Skeletal muscle satellite cell (primary cell): ENCODE measurements at regions not wholly inside any gene's neighbourhood (a gene's known extent, or its start where the extent isn't known, plus 50 kb on each side); places are given as distances from the start of the nearest gene placed in this dataset.
A peak's percentile ranks its signal among the peaks of the same experiment; 100 is the strongest.

ENCODE experiments used
- H3K27me3 ChIP-seq: 2 replicates; pipeline ENCODE4 v1.7.0; 2013; ENCODE audit warnings: low read length; ENCODE audit not compliant: control insufficient read depth, insufficient read depth
- H3K36me3 ChIP-seq: 2 replicates; pipeline ENCODE4 v1.7.0; 2013; ENCODE audit warnings: mild to moderate bottlenecking, control low read depth, low read length; ENCODE audit not compliant: insufficient read depth
- H3K4me1 ChIP-seq: 2 replicates; pipeline ENCODE4 v1.7.0; 2013; ENCODE audit warnings: low read length; ENCODE audit not compliant: control insufficient read depth, insufficient read depth
- H3K4me2 ChIP-seq: 2 replicates; pipeline ENCODE4 v1.7.0; 2013; ENCODE audit warnings: mild to moderate bottlenecking, low read length
- H3K4me3 ChIP-seq: 2 replicates; pipeline ENCODE4 v1.7.0; 2013; ENCODE audit warnings: low read length
- H3K9ac ChIP-seq: 2 replicates; pipeline ENCODE4 v1.7.0; 2013; ENCODE audit warnings: mild to moderate bottlenecking, low read depth, low read length, moderate library complexity
- H3K9me3 ChIP-seq: replicated peaks from 2 replicates; pipeline ENCODE4 v1.7.0; 2013; ENCODE audit warnings: mild to moderate bottlenecking, control low read depth, low read length

DNA sequence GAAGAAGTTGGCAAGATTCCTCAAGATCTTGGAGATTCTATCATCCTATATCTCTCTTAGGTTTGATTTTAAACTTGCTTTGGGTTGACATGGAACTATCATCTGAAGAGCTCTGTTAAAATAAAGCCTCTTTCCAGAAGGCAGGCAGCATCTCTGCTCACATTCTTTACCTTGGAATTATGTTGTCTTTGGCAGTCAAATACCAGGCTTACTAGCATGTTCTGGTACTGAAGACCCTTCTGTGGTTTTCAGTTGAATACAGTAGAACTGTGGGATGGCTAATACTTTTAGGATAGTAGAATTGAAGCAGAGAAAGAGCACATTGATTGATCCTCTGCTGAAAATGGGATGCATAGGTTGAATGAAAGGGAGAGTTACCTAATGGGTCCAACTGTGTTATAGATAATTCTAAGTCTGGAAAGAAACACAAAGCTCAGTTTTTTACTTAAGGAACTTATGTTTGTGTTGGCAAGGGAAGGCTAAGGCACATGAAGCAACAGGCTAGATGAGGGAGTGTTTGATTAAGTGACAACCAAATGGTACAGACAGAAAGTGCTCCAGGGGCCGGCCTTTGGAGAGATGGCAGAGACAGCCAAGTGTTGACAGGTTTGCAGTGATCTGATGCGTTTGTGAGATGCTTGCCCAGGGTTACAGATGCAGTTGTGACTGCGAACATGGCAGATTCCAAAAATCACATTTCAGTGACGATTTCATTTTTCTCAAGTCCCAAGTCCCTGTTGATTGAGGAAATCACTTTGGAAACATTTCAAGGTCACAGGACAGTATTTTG lies 397.9 kb downstream of the MEIS1 start:
- no peak overlapping the region for H3K4me2 ChIP-seq
- H3K36me3 ChIP-seq: no peaks in the 10 kb centered on the region
- H3K9me3 ChIP-seq: no peaks in the 10 kb centered on the region
- H3K4me3 ChIP-seq: no peak overlapping the region
- H3K9ac ChIP-seq: no peak overlapping the region
- no peaks in the 10 kb centered on the region for H3K27me3 ChIP-seq
- no peaks in the 10 kb centered on the region for H3K4me1 ChIP-seq

DNA sequence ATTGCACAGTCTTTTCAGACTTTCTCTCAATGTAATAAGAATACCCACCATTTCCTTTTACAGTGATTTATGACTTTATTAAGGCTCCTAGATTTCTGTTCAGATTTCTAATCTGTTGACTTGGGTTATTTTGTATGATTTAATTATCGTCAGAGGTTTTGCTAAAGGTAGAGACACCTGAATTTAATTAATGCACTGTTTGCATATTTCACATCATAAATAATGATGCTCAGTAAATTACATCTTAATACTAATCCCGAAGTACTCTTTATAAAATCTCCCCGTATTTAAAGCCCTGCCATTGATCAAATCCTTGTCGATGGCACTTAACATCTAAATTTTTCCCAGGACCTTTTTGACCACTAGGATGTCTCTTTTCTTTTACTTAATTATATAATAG lies 399.9 kb downstream of the MEIS1 start:
- H3K36me3 ChIP-seq: no peaks in the 10 kb centered on the region
- no peaks in the 10 kb centered on the region for H3K27me3 ChIP-seq
- H3K9me3 ChIP-seq: no peaks in the 10 kb centered on the region
- H3K4me2 ChIP-seq: no peak overlapping the region
- no peak overlapping the region for H3K4me3 ChIP-seq
- H3K4me1 ChIP-seq: peaks cover 11% of the 10 kb centered on the region
- H3K9ac ChIP-seq: no peak overlapping the region

DNA sequence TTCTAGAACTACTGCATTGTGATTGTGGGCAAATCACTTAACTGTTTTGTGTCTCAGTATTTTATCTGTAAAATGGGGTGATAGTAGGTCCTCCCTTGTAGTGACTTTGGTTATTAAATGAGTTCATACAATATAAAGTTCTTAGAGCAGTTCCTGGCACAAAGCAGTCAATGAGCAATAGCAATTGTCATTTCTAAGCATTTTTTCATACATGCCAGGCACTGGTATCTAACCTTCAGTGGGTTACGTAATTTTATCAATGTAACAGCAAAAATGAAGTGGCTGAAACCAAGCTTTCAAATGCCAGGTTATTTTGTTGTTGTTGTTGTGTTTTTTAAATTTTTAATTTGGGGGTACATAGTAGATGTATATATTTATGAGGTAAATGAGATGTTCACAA lies 401.9 kb downstream of the MEIS1 start:
- no peak overlapping the region for H3K9ac ChIP-seq
- peaks cover 22% of the 10 kb centered on the region for H3K4me1 ChIP-seq
- H3K36me3 ChIP-seq: no peaks in the 10 kb centered on the region
- no peaks in the 10 kb centered on the region for H3K27me3 ChIP-seq
- H3K9me3 ChIP-seq: no peaks in the 10 kb centered on the region
- no peak overlapping the region for H3K4me2 ChIP-seq
- H3K4me3 ChIP-seq: no peak overlapping the region

DNA sequence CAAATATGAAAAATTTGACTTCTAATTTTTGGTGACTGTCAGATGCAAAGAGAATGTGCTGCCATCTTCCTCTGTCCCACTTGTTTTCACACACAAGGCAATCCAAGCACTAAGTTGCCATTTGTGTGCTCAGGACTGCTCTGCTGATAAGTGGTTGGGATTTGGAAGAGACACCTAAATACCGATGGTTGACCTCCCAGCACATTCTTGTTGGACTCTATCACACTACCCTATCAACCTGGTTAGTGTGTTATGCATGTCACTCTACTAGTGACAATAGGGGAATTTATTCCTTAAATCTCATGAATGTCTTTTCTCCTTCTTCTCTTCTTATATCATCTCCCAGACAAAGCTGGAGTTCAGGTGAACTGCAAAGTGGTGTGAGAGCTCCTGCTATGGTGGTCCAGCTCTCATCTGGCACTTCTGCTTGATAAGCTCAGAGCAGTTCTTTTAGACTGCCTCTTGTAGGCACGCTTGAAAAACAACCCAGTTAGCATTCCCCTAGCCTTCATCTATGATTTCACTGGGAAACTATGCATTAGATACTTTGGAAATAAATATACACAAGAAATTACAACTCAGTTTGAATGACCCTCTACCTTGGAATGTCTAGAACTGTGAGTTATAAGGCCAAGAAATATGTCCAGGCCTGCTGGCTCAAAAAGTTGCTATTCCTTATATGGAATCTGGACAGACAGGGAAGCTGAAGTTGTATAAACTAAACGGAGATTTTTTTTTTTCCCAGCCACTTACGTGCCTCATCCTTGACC lies 404.8 kb downstream of the MEIS1 start:
- Histone ChIP-seq H3K4me3 (peak overlapping the region; percentile 15), H3K9me3 (no peaks in the 10 kb centered on the region), H3K4me2 (peak overlapping the region; percentile 50), H3K36me3 (no peaks in the 10 kb centered on the region), H3K4me1 (peaks cover 22% of the 10 kb centered on the region), H3K9ac (peak overlapping the region; percentile 61), H3K27me3 (no peaks in the 10 kb centered on the region)

DNA sequence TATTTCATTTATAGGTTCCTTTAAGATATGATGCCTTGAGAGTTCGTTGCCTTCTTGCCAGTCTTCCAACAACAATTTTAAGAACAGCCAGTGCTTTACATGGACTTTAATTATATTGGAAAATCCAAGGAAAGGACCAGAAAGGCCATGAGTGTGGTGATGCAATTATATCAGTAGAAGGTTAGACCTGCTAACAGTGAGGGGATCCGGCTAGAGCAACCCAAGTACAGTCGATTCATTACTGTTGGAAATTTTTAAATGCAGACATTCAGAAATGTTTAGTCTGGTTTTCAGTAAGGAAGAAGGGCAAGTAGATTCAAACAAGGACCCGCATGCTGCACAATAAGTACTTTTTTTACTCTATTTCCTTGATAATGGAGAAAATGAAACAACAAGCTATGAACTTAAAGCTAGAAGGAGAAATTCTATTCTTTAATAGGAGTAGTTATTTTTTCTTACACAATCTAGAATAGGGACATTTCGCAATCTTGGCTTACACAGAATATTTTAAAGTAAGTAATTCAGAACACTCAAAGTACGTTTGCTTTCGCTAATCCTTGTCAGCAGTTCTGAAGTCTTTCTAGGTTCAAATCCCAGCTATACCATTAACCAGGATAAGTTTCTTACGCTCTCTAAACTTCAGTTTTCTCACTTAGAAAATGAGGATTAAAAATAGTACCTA lies 405.5 kb downstream of the MEIS1 start:
- H3K4me1 ChIP-seq: peaks cover 22% of the 10 kb centered on the region
- H3K9ac ChIP-seq: peak overlapping the region; percentile 61
- no peaks in the 10 kb centered on the region for H3K27me3 ChIP-seq
- no peaks in the 10 kb centered on the region for H3K9me3 ChIP-seq
- H3K4me3 ChIP-seq: no peak overlapping the region
- no peaks in the 10 kb centered on the region for H3K36me3 ChIP-seq
- peak overlapping the region; percentile 50 for H3K4me2 ChIP-seq

DNA sequence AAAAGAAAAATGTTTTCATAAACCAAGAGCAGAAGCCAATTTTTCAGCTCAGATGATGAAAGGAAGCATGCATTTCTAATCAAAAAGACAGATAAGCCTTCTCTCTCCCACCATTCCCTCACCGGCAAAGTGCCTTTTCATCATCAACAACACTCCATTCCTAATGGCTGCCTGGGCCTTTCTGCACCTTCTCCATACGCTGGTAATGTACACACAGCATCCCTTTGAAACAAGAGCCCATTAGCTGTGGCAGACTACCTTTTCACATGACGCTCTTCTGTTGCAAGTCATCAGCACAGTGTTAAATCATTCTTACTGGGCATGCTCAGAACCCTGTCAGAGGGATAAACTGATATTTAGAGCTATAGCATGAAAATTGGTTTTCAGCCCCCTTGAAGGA lies 408.9 kb downstream of the MEIS1 start:
- Histone ChIP-seq H3K9me3 (no peaks in the 10 kb centered on the region), H3K27me3 (no peaks in the 10 kb centered on the region)

DNA sequence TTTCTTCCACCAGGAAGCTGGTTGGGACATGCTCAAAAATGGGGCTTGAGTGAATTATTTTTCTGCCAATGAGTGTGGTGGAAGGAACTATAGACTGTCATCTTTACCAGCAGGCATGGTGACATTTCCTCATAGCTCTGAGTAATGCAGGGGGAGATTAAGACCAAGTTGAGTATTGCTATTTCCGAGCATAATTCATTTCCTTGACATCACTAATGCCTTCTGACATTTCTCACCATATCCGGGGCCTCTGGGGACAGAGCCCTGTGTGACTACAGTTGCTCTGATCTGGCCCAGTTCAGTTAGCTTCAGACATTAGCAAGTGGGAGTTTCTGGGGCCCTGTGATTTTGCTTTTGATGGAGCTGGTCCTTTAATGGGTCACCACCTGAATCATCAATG lies 410.4 kb downstream of the MEIS1 start:
- Histone ChIP-seq H3K36me3 (no peaks in the 10 kb centered on the region), H3K4me2 (no peak overlapping the region), H3K27me3 (no peaks in the 10 kb centered on the region), H3K4me1 (peaks cover 8% of the 10 kb centered on the region), H3K9ac (no peak overlapping the region), H3K9me3 (no peaks in the 10 kb centered on the region), H3K4me3 (no peak overlapping the region)

More for the DNA sequence above, 408.9 kb downstream of the MEIS1 start:
- Histone ChIP-seq H3K36me3 (no peaks in the 10 kb centered on the region), H3K4me2 (no peak overlapping the region), H3K4me3 (no peak overlapping the region), H3K4me1 (peaks cover 21% of the 10 kb centered on the region), H3K9ac (no peak overlapping the region)

DNA sequence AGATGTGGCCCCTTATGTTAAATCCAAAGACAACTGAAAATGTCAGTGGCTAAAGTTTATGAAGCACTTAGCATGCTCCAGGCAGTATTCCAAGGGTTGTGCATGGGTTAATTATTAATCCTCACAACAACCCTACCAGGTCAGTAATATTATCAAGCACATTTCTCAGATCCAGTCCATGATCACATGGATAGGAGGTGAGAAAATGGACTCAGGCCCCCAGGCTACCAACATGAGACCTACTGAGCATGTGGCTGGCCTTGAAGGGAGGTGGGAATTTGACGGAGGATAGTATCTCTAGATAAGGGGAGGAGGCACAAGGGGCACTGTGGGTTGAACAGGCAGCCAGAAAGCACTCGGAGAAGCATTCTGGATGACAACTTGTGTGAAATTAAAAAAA lies 412.0 kb downstream of the MEIS1 start:
- no peaks in the 10 kb centered on the region for H3K9me3 ChIP-seq
- H3K4me3 ChIP-seq: no peak overlapping the region
- H3K27me3 ChIP-seq: no peaks in the 10 kb centered on the region
- H3K4me2 ChIP-seq: no peak overlapping the region
- peaks cover 3% of the 10 kb centered on the region for H3K4me1 ChIP-seq
- H3K36me3 ChIP-seq: no peaks in the 10 kb centered on the region
- H3K9ac ChIP-seq: no peak overlapping the region

DNA sequence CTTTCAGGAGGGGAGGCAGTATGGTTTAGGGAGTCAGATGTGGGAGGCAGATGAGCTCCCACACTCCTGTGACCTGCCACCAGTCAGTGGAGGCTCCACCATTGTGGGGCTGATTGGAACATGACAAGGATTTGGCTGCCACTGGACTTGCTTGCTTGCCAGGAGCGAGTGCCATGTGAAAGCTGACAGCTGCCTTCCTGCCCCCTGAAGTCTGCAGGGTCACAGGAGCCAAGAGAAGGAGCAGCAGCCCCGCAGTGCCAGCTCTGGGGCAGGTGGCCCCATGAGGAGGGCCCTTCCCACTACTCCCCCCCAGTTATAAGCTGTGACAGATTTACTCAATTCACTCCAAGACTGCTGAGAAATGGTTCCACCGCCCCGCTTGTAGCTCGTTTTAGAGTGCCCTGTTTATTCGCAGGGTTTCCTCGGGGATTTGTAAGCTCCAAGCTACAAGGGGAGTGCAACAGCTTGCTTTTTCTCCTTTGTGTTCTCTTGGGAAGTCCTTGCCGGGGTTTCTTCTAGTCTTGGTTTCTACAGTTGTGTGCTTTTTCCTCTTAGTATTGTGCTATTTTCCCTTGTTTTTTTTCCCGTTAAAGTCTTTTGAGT lies 414.3 kb downstream of the MEIS1 start:
- Histone ChIP-seq H3K9ac (no peak overlapping the region), H3K36me3 (no peaks in the 10 kb centered on the region), H3K9me3 (no peaks in the 10 kb centered on the region), H3K4me1 (peaks cover 16% of the 10 kb centered on the region), H3K27me3 (no peaks in the 10 kb centered on the region), H3K4me2 (no peak overlapping the region), H3K4me3 (no peak overlapping the region)

DNA sequence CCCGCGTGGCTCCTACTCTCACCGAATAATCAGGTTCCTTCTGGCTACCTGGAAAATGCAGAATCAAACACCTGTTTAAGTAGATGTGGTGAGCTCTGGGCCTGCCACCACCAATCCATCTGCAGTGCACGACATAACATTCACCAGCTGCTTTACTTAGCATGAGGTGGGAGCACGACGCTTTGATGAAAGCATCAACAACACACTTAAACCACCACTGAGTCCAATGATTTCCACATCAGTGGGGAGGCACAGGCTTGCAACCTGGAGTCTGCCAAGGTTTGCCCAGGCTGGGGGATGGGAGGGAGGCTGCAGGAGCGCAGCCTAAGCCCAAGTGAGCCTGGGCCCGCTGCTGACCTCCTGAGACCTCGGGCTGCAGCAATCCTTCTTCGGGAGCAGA lies 415.5 kb downstream of the MEIS1 start:
- H3K4me3 ChIP-seq: no peak overlapping the region
- no peak overlapping the region for H3K9ac ChIP-seq
- H3K4me2 ChIP-seq: no peak overlapping the region
- no peaks in the 10 kb centered on the region for H3K27me3 ChIP-seq
- no peaks in the 10 kb centered on the region for H3K9me3 ChIP-seq
- peaks cover 24% of the 10 kb centered on the region for H3K4me1 ChIP-seq
- no peaks in the 10 kb centered on the region for H3K36me3 ChIP-seq

DNA sequence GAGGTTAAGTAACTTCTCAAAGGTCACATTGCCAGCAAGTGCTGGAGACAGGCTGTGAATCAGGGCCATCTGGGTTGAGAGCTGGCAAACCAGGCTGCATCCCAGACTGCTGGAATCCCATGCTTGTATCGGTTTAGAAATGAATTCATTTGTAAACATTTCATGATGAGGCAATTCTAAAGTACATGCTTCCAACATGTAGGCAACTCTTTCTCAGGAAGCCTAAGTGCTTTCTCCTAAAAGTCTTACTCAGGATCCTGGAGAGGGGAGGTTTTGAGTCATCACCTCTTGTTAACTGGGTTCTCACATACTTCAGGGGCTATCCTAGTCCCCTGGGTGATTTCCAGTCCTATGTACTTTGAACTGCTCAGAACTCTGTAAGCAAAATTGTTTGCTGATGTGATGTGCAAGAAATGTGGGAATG lies 416.5 kb downstream of the MEIS1 start:
- H3K4me1 ChIP-seq: peaks cover 24% of the 10 kb centered on the region
- no peak overlapping the region for H3K4me3 ChIP-seq
- no peak overlapping the region for H3K9ac ChIP-seq
- H3K36me3 ChIP-seq: no peaks in the 10 kb centered on the region
- H3K9me3 ChIP-seq: no peaks in the 10 kb centered on the region
- no peak overlapping the region for H3K4me2 ChIP-seq
- no peaks in the 10 kb centered on the region for H3K27me3 ChIP-seq
